SK-N-SH (cell line): ENCODE measurements at regions not wholly inside any gene's neighbourhood (a gene's known extent, or its start where the extent isn't known, plus 50 kb on each side); places are given as distances from the start of the nearest gene placed in this dataset.

ENCODE experiments used
- CTCF ChIA-PET: fragments of 300-600, 350-600 bp; formaldehyde crosslinking; extraction: SDS; loops from one replicate; lab custom pipeline; 2021; lab: Yijun Ruan, JAX
- POLR2A ChIA-PET: fragments of 350-600 bp; sonication (Branson Sonifier 250); formaldehyde crosslinking; extraction: SDS; loops from one replicate; lab custom pipeline; 2020; ENCODE audit warnings: antibody characterized with exemption, inconsistent platforms; lab: Yijun Ruan, JAX
- DNase-seq: peaks from one replicate; pipeline ENCODE4 v3.0.0; 2012
- H2AFZ ChIP-seq: fragments of 200-600 bp; sonication (generic); 2 replicates; pipeline ENCODE4 v1.8.1; 2016; ENCODE audit warnings: antibody characterized with exemption, mild to moderate bottlenecking, low read depth
- H3F3A ChIP-seq: fragments of 200-600 bp; sonication (generic); replicated peaks from 2 replicates; pipeline ENCODE3; 2016; ENCODE audit warnings: antibody characterized with exemption, mild to moderate bottlenecking; ENCODE audit not compliant: insufficient read depth
- H3K27ac ChIP-seq, 2 experiments: fragments of 200-500 bp in 1 of 2; fragments of 200-600 bp in 1 of 2; sonication (Bioruptor generic) in 1 of 2; sonication (generic), shearing (Covaris generic) in 1 of 2; 2 replicates each; pipeline versions ENCODE4 v1.5.1 to v1.6.1; 2014 to 2016; ENCODE audit warnings: low read depth in 2 of 2, inconsistent platforms in 1 of 2, low read length in 1 of 2, mild to moderate bottlenecking in 1 of 2, mixed read lengths in 1 of 2
- H3K27me3 ChIP-seq: fragments of 200-600 bp; sonication (generic), shearing (Covaris generic); 2 replicates; pipeline ENCODE4 v1.6.1; 2016; ENCODE audit warnings: mixed run types; ENCODE audit not compliant: insufficient read depth
- H3K36me3 ChIP-seq, 2 experiments: fragments of 200-500 bp in 1 of 2; fragments of 200-600 bp in 1 of 2; sonication (Bioruptor generic) in 1 of 2; sonication (generic) in 1 of 2; replicated peaks in 1 of 2; 2 replicates each; pipeline versions ENCODE3 to v1.5.1; 2014 to 2016; ENCODE audit warnings: low read length in 1 of 2, mild to moderate bottlenecking in 1 of 2; ENCODE audit not compliant: insufficient read depth in 2 of 2, control insufficient read depth in 1 of 2
- H3K4me1 ChIP-seq, 2 experiments: fragments of 200-500 bp in 1 of 2; fragments of 200-600 bp in 1 of 2; sonication (Bioruptor generic) in 1 of 2; sonication (generic), shearing (Covaris generic) in 1 of 2; 2 replicates each; pipeline versions ENCODE4 v1.5.1 to v1.6.1; 2014 to 2016; ENCODE audit warnings: low read depth in 1 of 2, low read length in 1 of 2, mixed run types in 1 of 2; ENCODE audit not compliant: insufficient read depth in 2 of 2, control insufficient read depth in 1 of 2
- H3K4me2 ChIP-seq: fragments of 200-600 bp; sonication (generic), shearing (Covaris generic); 2 replicates; pipeline ENCODE4 v1.6.1; 2017; ENCODE audit warnings: mixed run types
- H3K4me3 ChIP-seq, 2 experiments: fragments of 200-500 bp in 1 of 2; fragments of 200-600 bp in 1 of 2; sonication (Bioruptor generic) in 1 of 2; sonication (generic), shearing (Covaris generic) in 1 of 2; 2 replicates each; pipeline versions ENCODE4 v1.5.1 to v1.8.1; 2014 to 2016; ENCODE audit warnings: low read depth in 2 of 2, inconsistent platforms in 1 of 2, low read length in 1 of 2, mild to moderate bottlenecking in 1 of 2, mixed read lengths in 1 of 2, moderate library complexity in 1 of 2
- H3K79me2 ChIP-seq: fragments of 200-600 bp; sonication (generic); 2 replicates; pipeline ENCODE4 v1.8.1; 2017; ENCODE audit warnings: mild to moderate bottlenecking; ENCODE audit not compliant: insufficient read depth
- H3K9ac ChIP-seq: fragments of 200-600 bp; sonication (generic); 2 replicates; pipeline ENCODE4 v1.6.1; 2017; ENCODE audit warnings: mixed run types
- H3K9me2 ChIP-seq: fragments of 200-600 bp; sonication (generic); 2 replicates; pipeline ENCODE4 v1.6.1; 2017; ENCODE audit warnings: mixed run types
- H3K9me3 ChIP-seq: fragments of 200-600 bp; sonication (generic); 2 replicates; pipeline ENCODE4 v1.6.1; 2017; ENCODE audit warnings: mixed run types, mild to moderate bottlenecking, moderate library complexity
- H4K20me1 ChIP-seq: fragments of 200-600 bp; sonication (generic); 2 replicates; pipeline ENCODE4 v1.6.1; 2017; ENCODE audit warnings: mild to moderate bottlenecking, mixed run types; ENCODE audit not compliant: insufficient read depth
- ELF1 ChIP-seq: IDR thresholded peaks from 2 replicates; pipeline ENCODE4 v1.4.0; 2012
- EZH2phosphoT487 ChIP-seq: fragments of 200-600 bp; sonication (generic); IDR thresholded peaks from 2 replicates; pipeline ENCODE4 v1.6.1; 2017; ENCODE audit warnings: low read depth, mixed run types, mild to moderate bottlenecking, antibody characterized with exemption, moderate library complexity, borderline replicate concordance
- GABPA ChIP-seq: IDR thresholded peaks from 2 replicates; pipeline ENCODE4 v1.4.0; 2012; ENCODE audit warnings: low read depth, mild to moderate bottlenecking
- MEF2A ChIP-seq: IDR thresholded peaks from 2 replicates; pipeline ENCODE4 v1.4.0; 2012; ENCODE audit warnings: low read depth, borderline replicate concordance
- MXI1 ChIP-seq: IDR thresholded peaks from 2 replicates; pipeline ENCODE4 v1.6.1; 2012; ENCODE audit warnings: mild to moderate bottlenecking, low read depth, low read length, improper control_type of control experiment
- NFIC ChIP-seq: IDR thresholded peaks from 2 replicates; pipeline ENCODE4 v1.4.0; 2012; ENCODE audit warnings: borderline replicate concordance
- NRF1 ChIP-seq: IDR thresholded peaks from 2 replicates; pipeline ENCODE4 v1.6.1; 2012; ENCODE audit warnings: low read depth, mild to moderate bottlenecking, low read length
- PBX3 ChIP-seq: IDR thresholded peaks from 2 replicates; pipeline ENCODE4; 2012
- RAD21 ChIP-seq: IDR thresholded peaks from 2 replicates; pipeline ENCODE4 v1.6.1; 2012; ENCODE audit warnings: mild to moderate bottlenecking, low read length
- RFX5 ChIP-seq: IDR thresholded peaks from 2 replicates; pipeline ENCODE4 v1.6.1; 2012; ENCODE audit warnings: mild to moderate bottlenecking, improper control_type of control experiment, low read length
- RXRA ChIP-seq: IDR thresholded peaks from 2 replicates; pipeline ENCODE4 v1.4.0; 2012; ENCODE audit warnings: low read depth, mild to moderate bottlenecking, borderline replicate concordance
- SIN3A ChIP-seq: IDR thresholded peaks from 2 replicates; pipeline ENCODE4 v1.6.1; 2012; ENCODE audit warnings: low read depth, mild to moderate bottlenecking, low read length, moderate library complexity, borderline replicate concordance
- TCF12 ChIP-seq: IDR thresholded peaks from 2 replicates; pipeline ENCODE4 v1.4.0; 2012
- TEAD4 ChIP-seq: IDR thresholded peaks from 2 replicates; pipeline ENCODE4 v1.4.0; 2012; ENCODE audit warnings: mild to moderate bottlenecking, borderline replicate concordance; ENCODE audit not compliant: insufficient read depth
- YY1 ChIP-seq: IDR thresholded peaks from 2 replicates; pipeline ENCODE4 v1.4.0; 2012; ENCODE audit warnings: low read depth, mild to moderate bottlenecking
- WGBS: methylation state at CpG from one replicate; pipeline ENCODE4 v1.1.6; 2017; ENCODE audit warnings: low lambda C conversion rate; 5-methylcytosine and 5-hydroxymethylcytosine counted together
- TF ChIP-seq, protein P1 (sequence below): IDR thresholded peaks from 2 replicates; pipeline ENCODE4 v1.6.1; 2012; ENCODE audit warnings: mild to moderate bottlenecking, low read depth, low read length, moderate library complexity
- TF ChIP-seq, protein P2 (sequence below): fragments of 200-600 bp; sonication (generic); IDR thresholded peaks from 2 replicates; pipeline ENCODE4 v1.6.1; 2017; ENCODE audit warnings: antibody characterized with exemption, mild to moderate bottlenecking, moderate library complexity
- TF ChIP-seq, protein P3 (sequence below): IDR thresholded peaks from 2 replicates; pipeline ENCODE4 v1.4.0; 2012; ENCODE audit warnings: low read depth

- ChIA-PET POLR2A (no interaction called here), CTCF (no interaction called here)
- Histone ChIP-seq H3K4me2 (no peak overlapping the region), H3K4me3 (no peak overlapping the region), H3K79me2 (no peaks in the 10 kb centered on the region), H3K27me3 (no peaks in the 10 kb centered on the region), H2AFZ (no peak overlapping the region), H3K9ac (no peak overlapping the region), H3K4me1 (no peaks in the 10 kb centered on the region; a peak in 1 of 4 replicates), H3K9me2 (no peaks in the 10 kb centered on the region)
- DNase-seq = no peak
- WGBS = 53% methylated on average over 5 of the region's 5 CpGs
- TF ChIP-seq RAD21 (no peak), ELF1 (no peak), RXRA (no peak), TCF12 (no peak), EZH2phosphoT487 (no peak), YY1 (no peak), RFX5 (no peak), MXI1 (no peak), NFIC (no peak), GABPA (no peak), MEF2A (no peak), TEAD4 (no peak), PBX3 (no peak), SIN3A (no peak), NRF1 (no peak)
- TF ChIP-seq, protein P1, sequence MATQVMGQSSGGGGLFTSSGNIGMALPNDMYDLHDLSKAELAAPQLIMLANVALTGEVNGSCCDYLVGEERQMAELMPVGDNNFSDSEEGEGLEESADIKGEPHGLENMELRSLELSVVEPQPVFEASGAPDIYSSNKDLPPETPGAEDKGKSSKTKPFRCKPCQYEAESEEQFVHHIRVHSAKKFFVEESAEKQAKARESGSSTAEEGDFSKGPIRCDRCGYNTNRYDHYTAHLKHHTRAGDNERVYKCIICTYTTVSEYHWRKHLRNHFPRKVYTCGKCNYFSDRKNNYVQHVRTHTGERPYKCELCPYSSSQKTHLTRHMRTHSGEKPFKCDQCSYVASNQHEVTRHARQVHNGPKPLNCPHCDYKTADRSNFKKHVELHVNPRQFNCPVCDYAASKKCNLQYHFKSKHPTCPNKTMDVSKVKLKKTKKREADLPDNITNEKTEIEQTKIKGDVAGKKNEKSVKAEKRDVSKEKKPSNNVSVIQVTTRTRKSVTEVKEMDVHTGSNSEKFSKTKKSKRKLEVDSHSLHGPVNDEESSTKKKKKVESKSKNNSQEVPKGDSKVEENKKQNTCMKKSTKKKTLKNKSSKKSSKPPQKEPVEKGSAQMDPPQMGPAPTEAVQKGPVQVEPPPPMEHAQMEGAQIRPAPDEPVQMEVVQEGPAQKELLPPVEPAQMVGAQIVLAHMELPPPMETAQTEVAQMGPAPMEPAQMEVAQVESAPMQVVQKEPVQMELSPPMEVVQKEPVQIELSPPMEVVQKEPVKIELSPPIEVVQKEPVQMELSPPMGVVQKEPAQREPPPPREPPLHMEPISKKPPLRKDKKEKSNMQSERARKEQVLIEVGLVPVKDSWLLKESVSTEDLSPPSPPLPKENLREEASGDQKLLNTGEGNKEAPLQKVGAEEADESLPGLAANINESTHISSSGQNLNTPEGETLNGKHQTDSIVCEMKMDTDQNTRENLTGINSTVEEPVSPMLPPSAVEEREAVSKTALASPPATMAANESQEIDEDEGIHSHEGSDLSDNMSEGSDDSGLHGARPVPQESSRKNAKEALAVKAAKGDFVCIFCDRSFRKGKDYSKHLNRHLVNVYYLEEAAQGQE = no peak
- TF ChIP-seq, protein P2, sequence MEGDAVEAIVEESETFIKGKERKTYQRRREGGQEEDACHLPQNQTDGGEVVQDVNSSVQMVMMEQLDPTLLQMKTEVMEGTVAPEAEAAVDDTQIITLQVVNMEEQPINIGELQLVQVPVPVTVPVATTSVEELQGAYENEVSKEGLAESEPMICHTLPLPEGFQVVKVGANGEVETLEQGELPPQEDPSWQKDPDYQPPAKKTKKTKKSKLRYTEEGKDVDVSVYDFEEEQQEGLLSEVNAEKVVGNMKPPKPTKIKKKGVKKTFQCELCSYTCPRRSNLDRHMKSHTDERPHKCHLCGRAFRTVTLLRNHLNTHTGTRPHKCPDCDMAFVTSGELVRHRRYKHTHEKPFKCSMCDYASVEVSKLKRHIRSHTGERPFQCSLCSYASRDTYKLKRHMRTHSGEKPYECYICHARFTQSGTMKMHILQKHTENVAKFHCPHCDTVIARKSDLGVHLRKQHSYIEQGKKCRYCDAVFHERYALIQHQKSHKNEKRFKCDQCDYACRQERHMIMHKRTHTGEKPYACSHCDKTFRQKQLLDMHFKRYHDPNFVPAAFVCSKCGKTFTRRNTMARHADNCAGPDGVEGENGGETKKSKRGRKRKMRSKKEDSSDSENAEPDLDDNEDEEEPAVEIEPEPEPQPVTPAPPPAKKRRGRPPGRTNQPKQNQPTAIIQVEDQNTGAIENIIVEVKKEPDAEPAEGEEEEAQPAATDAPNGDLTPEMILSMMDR = no peak
- TF ChIP-seq, protein P3, sequence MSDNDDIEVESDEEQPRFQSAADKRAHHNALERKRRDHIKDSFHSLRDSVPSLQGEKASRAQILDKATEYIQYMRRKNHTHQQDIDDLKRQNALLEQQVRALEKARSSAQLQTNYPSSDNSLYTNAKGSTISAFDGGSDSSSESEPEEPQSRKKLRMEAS = no peak
- TF ChIP-seq, all 33 proteins: peak for 0
- no peaks in the 10 kb centered on the region for H3K9me3 ChIP-seq
- no peaks in the 10 kb centered on the region for H3K36me3 ChIP-seq
- no peaks in the 10 kb centered on the region for H4K20me1 ChIP-seq
- no peak overlapping the region for H3K27ac ChIP-seq
- no peaks in the 10 kb centered on the region for H3F3A ChIP-seq
Observed at GRCh38 chr10:120789303-120790203, 61.6 kb upstream of the WDR11 start.
